Keratinocyte (primary cell): ENCODE measurements at regions not wholly inside any gene's neighbourhood (a gene's known extent, or its start where the extent isn't known, plus 50 kb on each side); places are given as distances from the start of the nearest gene placed in this dataset.

Experiments used
- CTCF ChIP-seq, 3 experiments: IDR thresholded peaks in 1 of 3; conservative IDR thresholded peaks in 1 of 3; optimal IDR thresholded peaks in 1 of 3; 2 replicates in 2 of 3; 3 replicates in 1 of 3; pipeline versions ENCODE3 to v1.5.1; 2011; ENCODE audit warnings: low read length in 3 of 3, mild to moderate bottlenecking in 3 of 3, moderate library complexity in 2 of 3, control low read depth in 1 of 3, inconsistent platforms in 1 of 3; ENCODE audit not compliant: insufficient read depth in 2 of 3; ENCODE audit errors: extremely low read depth in 1 of 3
- EZH2 ChIP-seq: IDR thresholded peaks from one replicate; pipeline ENCODE4 v1.6.1; 2012; ENCODE audit warnings: inconsistent platforms, mild to moderate bottlenecking, low read length, moderate library complexity

- TF ChIP-seq CTCF (optimal IDR thresholded peaks at IDR 0.05 in 1 of 3, IDR thresholded peaks at IDR 0.05 in 1 of 3, conservative IDR thresholded peaks at IDR 0.05 in 1 of 3; ENCODE audit: extremely low read depth in 1 of 3, insufficient read depth in 2 of 3, low read length in 3 of 3) (no peak), EZH2 (no peak)
These were observed 288.4 kb upstream of the ID2 start for GRCh38 chr2:8393506-8393905.
